Mucosa of descending colon (tissue), 3 donors: ENCODE measurements at regions not wholly inside any gene's neighbourhood (a gene's known extent, or its start where the extent isn't known, plus 50 kb on each side); places are given as distances from the start of the nearest gene placed in this dataset.

Source experiments
- ATAC-seq: fragments of 200-7000 bp; cut with Tn5 transposase; one replicate; pipeline ENCODE4 v1.9.1; 2020; ENCODE audit warnings: mild to moderate bottlenecking, moderate library complexity
- DNase-seq, 3 donors: peaks; one replicate each; pipeline ENCODE4 v3.0.0-alpha.2; 2020
- H3K36me3 ChIP-seq: fragments of 200-600 bp; one replicate; pipeline ENCODE4 v1.8.0; 2021; ENCODE audit warnings: low read depth, mild to moderate bottlenecking
- H3K4me1 ChIP-seq: fragments of 200-600 bp; one replicate; pipeline ENCODE4 v1.8.0; 2021; ENCODE audit warnings: low read depth, mild to moderate bottlenecking
- H3K4me3 ChIP-seq: fragments of 200-600 bp; one replicate; pipeline ENCODE4 v1.8.0; 2021; ENCODE audit warnings: mild to moderate bottlenecking
- H3K9me3 ChIP-seq: fragments of 200-600 bp; one replicate; pipeline ENCODE4 v1.8.0; 2021; ENCODE audit warnings: mild to moderate bottlenecking
- CTCF ChIP-seq: fragments of 200-600 bp; IDR thresholded peaks from one replicate; pipeline ENCODE4 v1.8.0; 2022; ENCODE audit warnings: antibody characterized with exemption, mild to moderate bottlenecking
- intact Hi-C, 2 donors: fragments of 100-400 bp; cut with DNase I in 1 of 2; cut with micrococcal nuclease in 1 of 2; formaldehyde crosslinking; loops; one replicate each; pipeline versions ENCODE4 v1.11.0 to v1.11.1; 2022; cut with DNase I, micrococcal nuclease
- donor health status: DM: no; HTN: no; CAD: no; lungs with moderate emphysema.
- donor health status: DM: no; HTN: no; CAD: no.
- donor health status: DM: no; HTN: yes; CAD: no.

GRCh38 chr6:99014061-99014460 is 66.3 kb upstream of the FBXL4 start:
- Histone ChIP-seq H3K4me3 (no peak overlapping the region), H3K4me1 (no peaks in the 10 kb centered on the region), H3K36me3 (no peaks in the 10 kb centered on the region), H3K9me3 (no peaks in the 10 kb centered on the region)
- intact Hi-C loops = no loop called here
- DNase-seq (no peak), ATAC-seq (no peak)
- no peak for TF ChIP-seq CTCF

- no peak for ATAC-seq
- Histone ChIP-seq H3K4me1 (no peaks in the 10 kb centered on the region), H3K36me3 (no peaks in the 10 kb centered on the region), H3K4me3 (no peak overlapping the region), H3K9me3 (no peaks in the 10 kb centered on the region)
- no peak for TF ChIP-seq CTCF
- intact Hi-C loops = no loop called here
- DNase-seq = no peak
These were observed 65.9 kb upstream of the FBXL4 start for GRCh38 chr6:99013661-99014060.

GRCh38 chr6:99013145-99013544 is 65.4 kb upstream of the FBXL4 start:
- Histone ChIP-seq H3K9me3 (no peaks in the 10 kb centered on the region), H3K36me3 (no peaks in the 10 kb centered on the region), H3K4me3 (no peak overlapping the region), H3K4me1 (no peaks in the 10 kb centered on the region)
- ATAC-seq (no peak), DNase-seq (no peak)
- TF ChIP-seq CTCF = no peak
- intact Hi-C loops = no loop called here

GRCh38 chr6:99011151-99011550 is 63.4 kb upstream of the FBXL4 start:
- DNase-seq = no peak

GRCh38 chr6:99002831-99003230 is 55.1 kb upstream of the FBXL4 start:
- DNase-seq = no peak
- TF ChIP-seq CTCF = no peak
- Histone ChIP-seq H3K4me3 (no peak overlapping the region), H3K36me3 (no peaks in the 10 kb centered on the region), H3K4me1 (no peaks in the 10 kb centered on the region), H3K9me3 (no peaks in the 10 kb centered on the region)
- ATAC-seq = no peak
- intact Hi-C loops = no loop called here

More at GRCh38 chr6:99011151-99011550, 63.4 kb upstream of the FBXL4 start:
- intact Hi-C loops = no loop called here
- Histone ChIP-seq H3K36me3 (no peaks in the 10 kb centered on the region), H3K4me1 (no peaks in the 10 kb centered on the region), H3K9me3 (no peaks in the 10 kb centered on the region), H3K4me3 (no peak overlapping the region)
- TF ChIP-seq CTCF = no peak
- no peak for ATAC-seq

- H3K4me1 ChIP-seq = no peaks in the 10 kb centered on the region
- no peak for DNase-seq
- ATAC-seq = no peak
- no peaks in the 10 kb centered on the region for H3K9me3 ChIP-seq
- TF ChIP-seq CTCF = no peak
- no peak overlapping the region for H3K4me3 ChIP-seq
- H3K36me3 ChIP-seq = no peaks in the 10 kb centered on the region
- intact Hi-C loops = no loop called here
These were observed 50.4 kb upstream of the FBXL4 start for GRCh38 chr6:98998103-98998502.
